Astrocyte of the cerebellum (primary cell): ENCODE measurements at regions not wholly inside any gene's neighbourhood (a gene's known extent, or its start where the extent isn't known, plus 50 kb on each side); places are given as distances from the start of the nearest gene placed in this dataset.

Source experiments
- DNase-seq: peaks from one replicate; pipeline ENCODE4 v3.0.0-alpha.2; 2011; ENCODE audit warnings: low read depth
- H3K4me3 ChIP-seq: 2 replicates; pipeline ENCODE4 v1.5.1; 2011; ENCODE audit warnings: mild to moderate bottlenecking, low read depth, low read length, moderate library complexity
- in situ Hi-C: cut with HindIII; loops from 2 replicates; pipeline ENCODE4 v1.10.0; 2017; ENCODE audit warnings: low sequenced_read_pairs
- TF ChIP-seq, protein P1 (sequence below): IDR thresholded peaks from 2 replicates; pipeline ENCODE4 v1.5.1; 2012; ENCODE audit warnings: low read length, low read depth, moderate library complexity, mild to moderate bottlenecking; ENCODE audit errors: missing control alignments

GRCh38 chr9:80093695-80094094 is 521.9 kb downstream of the TLE4 start:
- H3K4me3 ChIP-seq: no peak overlapping the region
- TF ChIP-seq, protein P1, sequence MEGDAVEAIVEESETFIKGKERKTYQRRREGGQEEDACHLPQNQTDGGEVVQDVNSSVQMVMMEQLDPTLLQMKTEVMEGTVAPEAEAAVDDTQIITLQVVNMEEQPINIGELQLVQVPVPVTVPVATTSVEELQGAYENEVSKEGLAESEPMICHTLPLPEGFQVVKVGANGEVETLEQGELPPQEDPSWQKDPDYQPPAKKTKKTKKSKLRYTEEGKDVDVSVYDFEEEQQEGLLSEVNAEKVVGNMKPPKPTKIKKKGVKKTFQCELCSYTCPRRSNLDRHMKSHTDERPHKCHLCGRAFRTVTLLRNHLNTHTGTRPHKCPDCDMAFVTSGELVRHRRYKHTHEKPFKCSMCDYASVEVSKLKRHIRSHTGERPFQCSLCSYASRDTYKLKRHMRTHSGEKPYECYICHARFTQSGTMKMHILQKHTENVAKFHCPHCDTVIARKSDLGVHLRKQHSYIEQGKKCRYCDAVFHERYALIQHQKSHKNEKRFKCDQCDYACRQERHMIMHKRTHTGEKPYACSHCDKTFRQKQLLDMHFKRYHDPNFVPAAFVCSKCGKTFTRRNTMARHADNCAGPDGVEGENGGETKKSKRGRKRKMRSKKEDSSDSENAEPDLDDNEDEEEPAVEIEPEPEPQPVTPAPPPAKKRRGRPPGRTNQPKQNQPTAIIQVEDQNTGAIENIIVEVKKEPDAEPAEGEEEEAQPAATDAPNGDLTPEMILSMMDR: no peak
- in situ Hi-C loops: no loop called here
- DNase-seq: no peak

DNA sequence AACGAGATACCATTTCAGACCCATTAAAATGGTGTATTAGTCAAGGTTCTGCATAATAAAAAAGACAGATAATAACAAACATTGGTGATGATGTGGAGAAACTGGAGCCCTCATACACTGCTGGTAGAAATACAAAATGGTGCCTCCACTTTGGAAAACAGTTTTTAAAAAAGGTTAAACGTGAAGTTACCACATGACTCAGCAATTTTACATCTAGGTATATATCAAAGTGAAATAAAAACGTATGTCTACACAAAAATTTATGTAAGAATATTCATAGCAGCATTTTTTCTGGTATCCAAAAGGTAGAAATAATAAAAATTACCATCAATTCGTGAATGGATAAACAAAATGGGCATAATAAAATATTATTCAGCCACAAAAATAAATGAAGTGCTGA is 519.8 kb downstream of the TLE4 start:
- H3K4me3 ChIP-seq: no peak overlapping the region
- in situ Hi-C loops: no loop called here
- TF ChIP-seq, protein P1: no peak
- DNase-seq: no peak

GRCh38 chr9:80090317-80090716 is 518.6 kb downstream of the TLE4 start:
- H3K4me3 ChIP-seq: no peak overlapping the region
- in situ Hi-C loops: no loop called here
- TF ChIP-seq, protein P1: no peak
- DNase-seq: no peak

GRCh38 chr9:80086822-80087345 is 515.1 kb downstream of the TLE4 start:
- TF ChIP-seq, protein P1: no peak
- DNase-seq: no peak
- H3K4me3 ChIP-seq: no peak overlapping the region
- in situ Hi-C loops: no loop called here

- no peak for DNase-seq
- in situ Hi-C loops: no loop called here
- H3K4me3 ChIP-seq: no peak overlapping the region
- TF ChIP-seq, protein P1: no peak
Observed at GRCh38 chr9:80086386-80086785, 514.6 kb downstream of the TLE4 start.

DNA sequence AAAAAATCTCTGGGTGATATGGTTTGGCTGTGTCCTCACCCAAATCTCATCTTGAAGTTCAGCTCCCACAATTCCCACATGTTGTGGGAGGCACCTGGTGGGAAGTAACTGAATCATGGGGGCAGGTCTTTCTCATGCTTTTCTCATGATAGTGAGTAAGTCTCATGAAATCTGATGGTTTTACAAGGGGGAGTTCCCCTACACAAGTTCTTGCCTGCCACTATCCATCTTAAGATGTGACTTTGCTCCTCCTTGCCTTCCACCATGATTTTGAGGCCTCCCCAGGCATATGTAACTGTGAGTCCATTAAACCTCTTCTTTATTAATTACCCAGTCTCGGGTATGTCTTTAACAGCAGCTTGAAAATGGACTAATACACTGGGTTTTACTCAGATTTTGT is 513.9 kb downstream of the TLE4 start:
- DNase-seq: no peak
- H3K4me3 ChIP-seq: no peak overlapping the region
- TF ChIP-seq, protein P1: no peak
- in situ Hi-C loops: no loop called here

DNA sequence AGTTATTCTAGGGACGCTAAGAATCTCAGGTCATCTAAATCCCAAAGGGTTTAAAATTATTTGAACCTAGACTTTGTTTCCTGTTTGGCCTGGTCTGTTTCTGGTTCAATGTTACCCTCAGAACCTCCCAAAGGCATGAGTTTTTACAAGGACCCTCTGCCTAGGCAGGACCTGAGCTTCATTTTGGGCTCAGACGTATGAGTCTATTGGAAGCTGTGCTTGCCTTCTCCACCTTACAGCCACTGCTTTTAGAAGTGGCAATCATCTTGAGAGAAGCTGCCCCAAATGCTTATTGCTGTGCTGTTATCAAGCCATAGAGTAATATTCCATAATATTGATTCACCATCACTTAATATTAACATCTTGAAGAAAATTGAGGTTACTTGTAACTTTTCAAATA is 510.4 kb downstream of the TLE4 start:
- TF ChIP-seq, protein P1: no peak
- DNase-seq: no peak
- in situ Hi-C loops: loop anchor here (5.0 kb wide), 1 partner anchor 100 kb away; no protein-coding TSS in a partner anchor
- no peak overlapping the region for H3K4me3 ChIP-seq
